ENCODE measurements at regions not wholly inside any gene's neighbourhood (a gene's known extent, or its start where the extent isn't known, plus 50 kb on each side); places are given as distances from the start of the nearest gene placed in this dataset.

- peaks cover 12% of the 10 kb centered on the region for H3K27me3 Mint-ChIP-seq
Measured at GRCh38 chr9:99533421-99533820, 288.3 kb upstream of the NR4A3 start.

DNA sequence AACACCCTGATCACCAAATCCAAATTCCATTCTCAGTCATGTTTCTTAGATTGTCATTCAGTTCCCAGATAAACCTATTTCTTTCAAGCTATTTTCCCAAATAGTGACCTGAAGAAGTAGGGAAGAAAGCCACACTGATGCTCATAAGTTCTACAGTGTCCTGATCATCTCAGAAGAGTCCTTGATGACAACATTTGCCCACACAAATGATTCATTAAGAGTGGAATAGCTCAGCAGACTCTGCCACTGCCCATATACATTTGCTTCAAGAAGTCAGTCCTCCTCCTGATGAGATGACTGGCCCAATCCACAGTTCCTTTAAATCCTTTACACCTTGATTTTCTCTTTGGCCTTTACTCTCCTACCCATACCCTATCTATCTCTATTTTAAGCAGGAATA lies 283.7 kb upstream of the NR4A3 start:
- intact Hi-C loops (cut with DNase I, micrococcal nuclease), result no loop called here
- Mint-ChIP-seq H3K9me3 (no peaks in the 10 kb centered on the region), H3K27me3 (peaks cover 12% of the 10 kb centered on the region), H3K4me1 (ENCODE audit: low read depth) (no peaks in the 10 kb centered on the region), H3K4me3 (no peak overlapping the region), H3K27ac (no peak overlapping the region), H3K36me3 (ENCODE audit: low read depth) (no peaks in the 10 kb centered on the region)
- ChIA-PET POLR2A (no interaction called here), CTCF (no interaction called here)
- TF ChIP-seq, protein P1, sequence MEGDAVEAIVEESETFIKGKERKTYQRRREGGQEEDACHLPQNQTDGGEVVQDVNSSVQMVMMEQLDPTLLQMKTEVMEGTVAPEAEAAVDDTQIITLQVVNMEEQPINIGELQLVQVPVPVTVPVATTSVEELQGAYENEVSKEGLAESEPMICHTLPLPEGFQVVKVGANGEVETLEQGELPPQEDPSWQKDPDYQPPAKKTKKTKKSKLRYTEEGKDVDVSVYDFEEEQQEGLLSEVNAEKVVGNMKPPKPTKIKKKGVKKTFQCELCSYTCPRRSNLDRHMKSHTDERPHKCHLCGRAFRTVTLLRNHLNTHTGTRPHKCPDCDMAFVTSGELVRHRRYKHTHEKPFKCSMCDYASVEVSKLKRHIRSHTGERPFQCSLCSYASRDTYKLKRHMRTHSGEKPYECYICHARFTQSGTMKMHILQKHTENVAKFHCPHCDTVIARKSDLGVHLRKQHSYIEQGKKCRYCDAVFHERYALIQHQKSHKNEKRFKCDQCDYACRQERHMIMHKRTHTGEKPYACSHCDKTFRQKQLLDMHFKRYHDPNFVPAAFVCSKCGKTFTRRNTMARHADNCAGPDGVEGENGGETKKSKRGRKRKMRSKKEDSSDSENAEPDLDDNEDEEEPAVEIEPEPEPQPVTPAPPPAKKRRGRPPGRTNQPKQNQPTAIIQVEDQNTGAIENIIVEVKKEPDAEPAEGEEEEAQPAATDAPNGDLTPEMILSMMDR (IDR thresholded peaks at IDR 0.05), result no peak
- DNase-seq (no peak), ATAC-seq (ENCODE audit: poor library complexity) (no peak)
- H3K27ac ChIP-seq (ENCODE audit: low read depth in 1 of 2, low read length in 2 of 2), result no peak overlapping the region
- no peaks in the 10 kb centered on the region for H3K9me3 ChIP-seq (ENCODE audit: control insufficient read depth in 1 of 2, insufficient read depth in 1 of 2, low read length in 2 of 2)
- no peaks in the 10 kb centered on the region for H3K27me3 ChIP-seq (ENCODE audit: control insufficient read depth in 1 of 2, insufficient read depth in 2 of 2, low read length in 2 of 2)
- H3K4me3 ChIP-seq (ENCODE audit: low read length), result no peak overlapping the region
- H3K36me3 ChIP-seq (ENCODE audit: insufficient read depth, low read length), result no peaks in the 10 kb centered on the region
- H3K4me1 ChIP-seq (ENCODE audit: insufficient read depth, low read length), result no peaks in the 10 kb centered on the region

More at GRCh38 chr9:99533421-99533820, 288.3 kb upstream of the NR4A3 start:
- Mint-ChIP-seq H3K36me3 (ENCODE audit: low read depth) (no peaks in the 10 kb centered on the region), H3K4me1 (ENCODE audit: low read depth) (no peaks in the 10 kb centered on the region), H3K9me3 (no peaks in the 10 kb centered on the region), H3K4me3 (no peak overlapping the region), H3K27ac (no peak overlapping the region)
- Histone ChIP-seq H3K4me1 (ENCODE audit: insufficient read depth, low read length) (no peaks in the 10 kb centered on the region), H3K36me3 (ENCODE audit: insufficient read depth, low read length) (no peaks in the 10 kb centered on the region), H3K27ac (ENCODE audit: low read depth in 1 of 2, low read length in 2 of 2) (no peak overlapping the region), H3K9me3 (ENCODE audit: control insufficient read depth in 1 of 2, insufficient read depth in 1 of 2, low read length in 2 of 2) (no peaks in the 10 kb centered on the region), H3K27me3 (ENCODE audit: control insufficient read depth in 1 of 2, insufficient read depth in 2 of 2, low read length in 2 of 2) (no peaks in the 10 kb centered on the region), H3K4me3 (ENCODE audit: low read length) (no peak overlapping the region)
- CTCF ChIA-PET, result no interaction called here
- TF ChIP-seq, protein P1 (IDR thresholded peaks at IDR 0.05), result no peak
- intact Hi-C loops (cut with DNase I, micrococcal nuclease), result no loop called here
- DNase-seq (no peak), ATAC-seq (ENCODE audit: poor library complexity) (no peak)
- POLR2A ChIA-PET, result no interaction called here

GRCh38 chr9:99544526-99544925 lies 277.2 kb upstream of the NR4A3 start:
- H3K4me1 Mint-ChIP-seq (ENCODE audit: low read depth), result no peaks in the 10 kb centered on the region
- peaks cover 13% of the 10 kb centered on the region for H3K27me3 Mint-ChIP-seq
- H3K27ac Mint-ChIP-seq, result no peak overlapping the region
- ChIA-PET POLR2A (no interaction called here), CTCF (no interaction called here)
- intact Hi-C loops (cut with DNase I, micrococcal nuclease), result no loop called here
- no peak overlapping the region for H3K4me3 ChIP-seq (ENCODE audit: low read length)
- TF ChIP-seq, protein P1 (IDR thresholded peaks at IDR 0.05), result no peak
- H3K36me3 Mint-ChIP-seq (ENCODE audit: low read depth), result no peaks in the 10 kb centered on the region
- H3K4me3 Mint-ChIP-seq, result no peak overlapping the region
- peaks cover 0 to 2% of the 10 kb centered on the region in 2 experiments for H3K27me3 ChIP-seq (ENCODE audit: control insufficient read depth in 1 of 2, insufficient read depth in 2 of 2, low read length in 2 of 2)
- H3K9me3 ChIP-seq (ENCODE audit: control insufficient read depth in 1 of 2, insufficient read depth in 1 of 2, low read length in 2 of 2), result no peaks in the 10 kb centered on the region
- no peak for DNase-seq
- ATAC-seq (ENCODE audit: poor library complexity), result no peak
- peaks cover 4% of the 10 kb centered on the region for H3K9me3 Mint-ChIP-seq
- H3K27ac ChIP-seq (ENCODE audit: low read depth in 1 of 2, low read length in 2 of 2), result no peak overlapping the region
- H3K36me3 ChIP-seq (ENCODE audit: insufficient read depth, low read length), result no peaks in the 10 kb centered on the region
- H3K4me1 ChIP-seq (ENCODE audit: insufficient read depth, low read length), result no peaks in the 10 kb centered on the region

Data from CD4-positive, alpha-beta T cell (primary cell).